ENCODE measurements at regions not wholly inside any gene's neighbourhood (a gene's known extent, or its start where the extent isn't known, plus 50 kb on each side); places are given as distances from the start of the nearest gene placed in this dataset.
"Not testable (repeated sequence)": the region's sequence is repeated elsewhere in the genome, so short reads cannot be mapped to it uniquely, and the experiment has no call there.

DNA sequence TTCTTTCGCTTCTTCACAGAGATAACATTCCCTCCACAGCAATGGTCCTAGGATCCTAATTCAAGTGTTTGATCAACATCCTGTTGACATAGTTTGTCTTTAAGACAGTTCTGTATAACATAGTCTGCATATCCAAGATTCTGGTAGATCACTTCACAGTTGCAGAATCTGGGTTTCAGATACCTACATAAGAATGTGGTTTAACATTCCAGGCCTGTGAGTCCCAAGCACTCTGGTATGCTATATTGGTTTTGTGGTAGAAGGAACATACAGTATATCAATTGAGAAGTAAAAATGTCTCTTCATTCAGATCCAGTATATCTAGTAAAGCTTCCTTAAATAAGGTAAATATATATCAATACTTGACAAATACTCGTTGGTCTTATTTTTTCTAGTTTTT lies 914.2 kb upstream of the CDH6 start:
- DNase-seq (ENCODE audit: extremely low read depth, low read depth): no peak

DNA sequence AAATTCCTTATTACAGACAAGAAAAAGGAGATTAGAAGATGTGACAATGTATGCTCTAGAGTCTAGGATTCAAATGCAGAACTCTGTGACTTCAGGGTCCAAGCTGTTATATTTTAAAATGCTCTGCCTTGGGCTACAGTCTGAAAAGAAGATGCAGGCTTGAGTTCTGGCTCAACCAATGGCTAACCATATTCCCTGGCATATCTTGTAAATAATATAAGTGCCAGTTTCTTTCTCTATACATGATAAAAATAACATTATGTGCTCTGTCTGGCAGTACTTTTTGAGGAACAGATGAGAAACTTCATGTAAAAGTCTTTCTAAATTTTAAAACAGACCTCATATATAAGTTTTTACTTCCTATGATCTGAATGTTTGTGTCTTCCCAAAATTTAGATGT lies 926.5 kb upstream of the CDH6 start:
- DNase-seq (ENCODE audit: extremely low read depth, low read depth): no peak

DNA sequence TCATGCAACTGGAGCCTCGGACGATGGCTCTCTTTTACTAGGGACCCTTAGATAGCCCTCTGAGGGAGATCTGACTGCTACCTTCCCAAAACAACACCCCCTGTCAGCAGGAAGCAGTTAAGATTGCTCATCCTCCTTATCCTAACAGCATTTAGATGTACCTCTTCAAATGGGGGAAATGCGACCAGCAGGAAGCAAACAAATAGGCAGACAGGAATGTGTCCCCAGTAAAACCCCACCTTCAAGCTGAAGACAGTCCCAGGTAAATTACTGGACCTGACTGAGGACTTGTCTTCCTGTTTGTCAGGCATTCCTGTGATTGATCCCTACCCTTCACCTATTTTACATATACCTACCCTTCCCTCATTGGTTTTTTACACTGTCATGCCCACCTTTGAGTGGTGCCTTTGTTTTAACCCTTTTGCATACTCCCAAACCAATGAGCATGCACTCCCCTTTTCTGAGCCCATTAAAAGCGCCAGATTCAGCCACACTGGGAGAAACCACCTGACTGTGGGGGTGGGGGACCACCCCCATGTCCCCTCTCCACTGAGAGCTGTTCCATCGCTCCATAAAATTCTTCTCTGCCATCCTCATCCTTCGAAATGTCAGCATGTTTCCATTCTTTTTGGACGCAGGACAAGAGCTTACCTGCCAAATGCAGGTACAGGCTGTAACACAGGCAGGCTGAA lies 954.0 kb upstream of the CDH6 start:
- DNase-seq (ENCODE audit: extremely low read depth, low read depth): no peak

DNA sequence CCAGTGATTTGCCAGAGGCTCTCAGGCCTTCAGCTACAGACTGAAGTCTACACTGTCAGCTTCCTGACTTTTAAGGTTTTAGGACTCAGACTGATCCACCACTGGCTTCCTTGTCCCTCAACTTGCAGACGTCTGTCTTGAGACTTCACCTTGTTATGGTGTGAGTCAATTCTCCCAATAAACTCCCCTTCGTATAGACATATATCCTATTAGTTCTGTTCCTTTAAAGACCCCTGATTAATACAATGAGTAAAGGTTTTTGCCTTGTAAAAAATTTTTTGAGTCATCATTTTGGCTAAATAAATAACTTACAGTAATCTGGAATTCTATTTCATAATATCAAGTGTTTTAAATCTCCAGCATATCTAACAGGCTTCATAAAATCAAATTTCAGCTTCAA lies 956.3 kb upstream of the CDH6 start:
- no peak for DNase-seq (ENCODE audit: extremely low read depth, low read depth)

DNA sequence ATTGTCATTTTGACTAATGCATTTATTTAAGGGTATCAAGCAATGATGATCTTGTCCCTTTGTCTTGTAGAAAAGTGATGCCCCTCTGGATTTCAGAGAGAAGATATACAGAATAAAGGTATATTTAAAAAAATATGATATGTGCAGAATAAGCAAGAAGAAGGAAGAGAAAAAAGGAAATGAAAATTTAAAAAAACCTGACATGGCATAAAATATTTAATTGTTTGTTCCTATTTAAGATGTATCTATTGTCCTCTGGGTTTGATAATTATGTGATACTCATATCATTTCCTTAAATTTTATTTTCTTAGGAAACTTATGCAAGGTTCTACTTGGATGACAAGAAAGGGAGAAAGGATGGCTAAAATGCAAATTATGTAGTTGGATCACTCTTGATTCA lies 983.7 kb upstream of the CDH6 start:
- no peak for DNase-seq (ENCODE audit: extremely low read depth, low read depth)

DNA sequence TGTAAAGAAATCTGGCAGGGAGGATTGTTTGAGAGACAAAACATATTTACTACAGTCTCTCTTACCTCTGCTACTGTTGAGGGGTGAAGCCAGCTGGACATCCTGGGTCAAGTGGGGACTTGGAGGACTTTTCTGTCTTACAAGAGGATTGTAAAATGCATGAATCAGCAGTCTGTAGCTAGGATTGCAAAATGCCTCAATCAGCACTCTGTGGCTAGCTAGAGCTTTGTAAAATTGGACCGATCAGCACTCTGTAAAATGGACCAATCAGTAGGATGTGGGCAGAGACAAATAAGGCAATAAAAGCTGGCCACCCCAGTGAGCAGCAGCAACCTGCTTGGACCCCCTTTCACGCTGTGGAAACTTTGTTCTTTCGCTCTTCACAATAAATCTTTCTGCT lies 995.8 kb upstream of the CDH6 start:
- DNase-seq (ENCODE audit: extremely low read depth, low read depth): no peak

DNA sequence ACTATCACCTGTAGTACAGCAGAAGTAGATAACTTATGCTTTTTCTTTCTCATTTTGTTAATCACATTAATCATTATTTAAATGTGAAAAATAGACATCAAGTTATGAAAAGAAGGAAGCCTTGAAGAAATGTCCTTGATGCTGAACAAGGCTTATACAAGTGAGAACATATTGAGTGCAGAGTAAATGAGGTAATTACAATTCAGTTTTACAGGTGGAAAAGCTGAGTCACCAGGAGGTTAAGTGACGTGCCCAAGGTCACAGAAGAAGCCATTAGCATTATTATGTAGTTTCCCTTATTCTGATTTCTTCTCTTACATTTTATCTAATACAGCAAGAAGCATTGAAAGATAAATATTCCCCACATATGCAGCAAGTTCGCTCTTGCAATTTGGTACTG lies 998.5 kb upstream of the CDH6 start:
- no peak for DNase-seq (ENCODE audit: extremely low read depth, low read depth)

DNA sequence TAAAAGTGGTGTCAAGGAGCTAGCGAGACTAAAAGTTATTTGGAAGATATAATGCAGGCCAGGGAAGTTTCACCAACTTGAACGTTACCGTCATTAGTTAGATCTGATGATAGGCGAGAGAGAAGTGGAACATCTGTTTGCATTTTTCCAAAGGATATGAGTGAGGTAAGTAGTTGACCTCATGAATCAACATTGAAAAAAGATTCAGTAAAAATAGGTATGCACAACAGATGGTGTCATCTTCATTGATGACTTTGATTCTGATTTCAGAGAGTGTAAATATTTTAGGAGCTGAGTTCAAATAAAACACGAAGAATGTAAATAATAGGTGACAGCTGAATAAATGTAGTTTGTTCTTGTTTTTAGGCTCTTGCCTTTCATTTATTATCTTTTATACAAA lies 998.9 kb upstream of the CDH6 start:
- DNase-seq (ENCODE audit: extremely low read depth, low read depth): no peak

DNA sequence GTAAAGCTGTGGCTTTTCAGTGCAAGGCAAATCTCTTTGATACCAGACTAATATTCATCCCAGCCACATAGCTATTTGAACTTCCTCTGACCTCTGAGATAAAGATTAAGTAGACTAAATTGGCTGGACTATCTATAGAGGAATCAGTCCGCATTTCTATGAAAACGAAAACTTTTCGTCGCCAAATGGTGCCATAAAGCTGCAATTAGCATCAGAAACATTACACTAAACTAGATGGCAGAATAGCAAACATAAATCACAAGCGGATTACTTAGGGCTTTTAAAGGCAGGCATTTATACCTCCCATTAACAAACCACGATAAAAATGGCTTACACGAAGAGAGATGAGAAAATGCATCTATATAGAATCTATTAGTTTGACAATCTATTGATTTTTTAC lies 1009.7 kb upstream of the CDH6 start:
- no peak for DNase-seq (ENCODE audit: extremely low read depth, low read depth)

DNA sequence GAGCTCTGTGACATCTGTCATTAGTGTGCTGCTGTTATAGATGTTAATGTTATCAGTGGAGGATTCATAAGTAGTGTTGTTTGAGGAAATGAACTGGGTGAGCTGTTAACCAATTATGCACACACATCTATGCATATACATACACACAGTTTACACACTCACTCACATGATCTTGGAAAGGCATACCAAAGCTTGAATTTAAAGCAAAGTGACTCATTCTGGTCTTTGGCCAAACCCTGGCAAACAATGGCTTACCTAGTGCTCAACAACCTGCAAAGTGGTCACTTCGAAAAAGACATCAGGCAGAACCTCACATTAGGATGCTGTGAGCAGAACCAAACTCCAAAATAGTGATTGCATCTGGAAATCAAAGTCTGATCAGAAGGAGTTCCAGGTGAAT lies 1037.3 kb upstream of the CDH6 start:
- DNase-seq (ENCODE audit: extremely low read depth, low read depth): no peak

DNA sequence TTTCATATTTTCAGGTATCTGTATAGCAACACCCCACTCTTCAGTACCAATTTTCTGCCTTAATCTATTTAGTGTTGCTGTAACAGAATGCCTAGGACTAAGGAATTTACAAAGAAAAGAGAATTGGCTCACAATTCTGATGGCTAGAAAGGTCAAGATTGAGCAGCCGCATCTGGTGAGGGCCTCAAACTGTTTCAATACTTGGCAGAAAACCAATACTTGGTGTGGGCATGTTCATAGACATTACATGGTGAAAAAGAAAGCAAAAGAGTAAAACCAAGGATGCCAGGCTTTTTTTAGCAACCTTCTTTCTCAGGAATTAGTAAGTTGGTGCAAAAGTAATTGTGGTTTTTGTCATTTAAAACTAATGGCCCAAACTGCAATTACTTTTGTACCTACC lies 1041.1 kb upstream of the CDH6 start:
- no peak for DNase-seq (ENCODE audit: extremely low read depth, low read depth)

DNA sequence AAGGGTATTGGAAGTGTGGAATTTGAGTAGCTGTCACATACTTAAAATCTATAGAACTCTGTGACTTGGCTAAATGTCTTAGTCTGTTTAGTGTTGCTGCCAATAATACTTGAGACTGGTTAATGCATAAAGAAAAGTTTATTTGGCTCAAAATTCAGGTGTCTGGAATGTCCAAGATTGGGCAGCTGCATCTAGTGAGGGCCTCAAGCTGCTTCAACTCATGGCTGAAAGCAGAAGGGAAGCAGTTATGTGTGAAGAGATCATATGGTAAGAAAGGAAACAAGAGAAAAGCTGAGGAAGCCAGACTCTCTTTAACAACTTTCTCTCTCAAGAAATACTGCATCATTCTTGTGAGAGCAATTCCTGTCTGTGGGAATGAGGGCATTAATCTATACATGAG lies 1043.3 kb upstream of the CDH6 start:
- DNase-seq (ENCODE audit: extremely low read depth, low read depth): no peak

DNA sequence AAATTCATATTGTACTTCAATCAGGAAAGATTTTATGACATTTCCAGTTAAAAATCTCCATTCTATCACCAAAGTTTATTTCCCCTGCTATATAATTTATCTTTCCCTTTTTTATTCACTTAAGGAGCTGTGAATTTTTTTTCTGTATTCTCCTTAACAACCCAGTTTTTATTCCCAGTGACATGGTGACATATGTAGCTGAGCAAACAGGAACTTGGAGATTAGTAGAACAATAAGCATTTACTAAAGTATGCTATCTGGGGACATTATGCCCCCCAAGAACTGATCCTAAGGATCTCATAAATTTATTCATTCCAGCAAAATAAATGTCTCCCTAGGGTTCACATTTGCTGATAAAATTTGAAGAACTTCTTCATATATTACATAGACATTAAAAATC lies 1044.0 kb upstream of the CDH6 start:
- DNase-seq (ENCODE audit: extremely low read depth, low read depth): no peak

DNA sequence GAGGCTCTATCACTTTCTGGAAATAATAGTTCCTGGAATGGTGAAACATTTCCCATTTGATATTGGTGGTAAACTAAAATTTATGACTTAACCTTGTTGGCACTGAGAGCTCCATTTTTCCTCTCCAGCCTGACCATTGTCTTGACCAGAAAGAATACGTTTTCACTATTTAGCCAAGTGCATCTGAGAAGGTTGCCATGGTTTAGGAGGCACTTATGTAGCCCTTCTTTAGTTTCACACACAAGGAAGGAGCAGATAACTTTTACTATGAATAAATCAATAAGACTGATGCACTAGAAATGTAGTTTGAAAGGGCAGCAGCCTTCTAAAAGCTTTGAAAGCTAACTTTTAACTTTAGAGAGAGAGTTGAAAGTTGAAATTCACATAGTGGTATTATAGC lies 1045.5 kb upstream of the CDH6 start:
- DNase-seq (ENCODE audit: extremely low read depth, low read depth): no peak

DNA sequence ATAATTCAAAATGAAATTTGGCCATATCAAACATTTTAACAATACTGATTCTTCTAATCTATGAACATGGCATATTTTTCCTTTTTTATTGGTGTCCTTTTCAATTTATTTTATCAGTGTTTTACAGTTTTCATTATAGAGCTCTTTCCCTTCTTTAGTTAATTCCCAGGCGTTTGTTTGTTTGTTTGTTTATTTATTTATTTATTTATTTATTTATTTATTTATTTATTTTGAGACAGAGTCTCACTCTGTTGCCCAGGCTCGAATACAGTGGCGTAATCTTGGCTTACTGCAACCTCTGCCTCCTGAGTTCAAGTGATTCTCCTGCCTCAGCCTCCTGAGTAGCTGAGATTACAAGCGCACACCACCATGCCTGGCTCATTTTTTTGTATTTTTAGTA lies 1049.4 kb upstream of the CDH6 start:
- not testable (repeated sequence) for DNase-seq (ENCODE audit: extremely low read depth, low read depth)

DNA sequence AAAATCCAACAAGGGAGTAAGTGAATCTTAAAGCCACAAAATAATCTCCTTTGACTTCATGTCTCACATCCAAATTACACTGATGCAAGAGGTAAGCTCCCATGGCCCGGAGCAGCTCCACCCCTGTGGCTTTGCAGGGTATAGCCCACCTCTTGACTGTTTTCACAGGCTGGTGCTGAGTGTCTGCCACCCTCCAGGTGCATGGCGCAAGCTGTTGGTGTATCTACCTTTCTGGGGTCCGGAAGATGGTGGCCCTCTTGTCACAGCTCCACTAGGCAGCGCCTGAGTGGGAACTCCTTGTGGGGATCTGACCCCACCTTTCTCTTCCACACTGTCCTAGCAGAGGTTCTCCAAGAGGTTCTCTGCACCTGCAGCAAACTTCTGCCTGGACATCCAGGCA lies 1051.1 kb upstream of the CDH6 start:
- no peak for DNase-seq (ENCODE audit: extremely low read depth, low read depth)

DNA sequence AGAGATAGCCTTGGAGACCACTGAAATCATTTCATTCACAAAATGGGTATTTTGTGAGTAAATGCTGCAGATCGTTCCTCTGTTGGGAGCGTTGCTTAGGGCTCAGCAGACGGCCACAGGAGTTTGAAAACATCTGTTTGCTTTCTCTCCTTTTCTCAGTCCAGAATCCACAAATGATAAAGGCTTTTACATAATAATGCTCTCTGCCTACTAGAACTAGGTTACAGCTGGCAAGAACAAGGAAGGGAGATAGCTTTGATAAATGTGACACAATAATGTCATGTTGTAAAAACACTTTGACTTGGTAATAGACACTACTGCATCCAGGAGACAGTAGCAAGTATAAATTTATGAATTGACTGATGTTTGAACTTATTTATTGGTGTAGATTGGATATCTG lies 1072.4 kb upstream of the CDH6 start:
- no peak for DNase-seq (ENCODE audit: extremely low read depth, low read depth)

DNA sequence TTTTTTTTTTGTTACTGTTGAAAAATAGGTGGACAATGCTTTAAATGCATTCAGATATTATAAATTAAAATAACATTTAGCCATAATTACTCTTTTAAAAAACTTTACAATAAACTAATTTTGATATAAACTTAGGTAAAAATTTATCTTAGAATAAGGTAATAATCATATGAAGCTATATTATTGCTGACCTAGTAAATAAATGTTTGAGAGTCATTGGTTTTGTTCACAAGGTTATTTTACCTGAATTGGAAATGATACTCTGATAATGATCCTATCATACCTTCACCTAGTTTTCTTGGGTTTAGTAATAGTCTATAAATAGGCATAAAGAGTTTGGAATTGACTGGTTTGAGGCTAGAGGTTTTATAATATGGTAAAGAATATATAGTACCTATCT lies 1076.4 kb upstream of the CDH6 start:
- DNase-seq (ENCODE audit: extremely low read depth, low read depth): no peak

DNA sequence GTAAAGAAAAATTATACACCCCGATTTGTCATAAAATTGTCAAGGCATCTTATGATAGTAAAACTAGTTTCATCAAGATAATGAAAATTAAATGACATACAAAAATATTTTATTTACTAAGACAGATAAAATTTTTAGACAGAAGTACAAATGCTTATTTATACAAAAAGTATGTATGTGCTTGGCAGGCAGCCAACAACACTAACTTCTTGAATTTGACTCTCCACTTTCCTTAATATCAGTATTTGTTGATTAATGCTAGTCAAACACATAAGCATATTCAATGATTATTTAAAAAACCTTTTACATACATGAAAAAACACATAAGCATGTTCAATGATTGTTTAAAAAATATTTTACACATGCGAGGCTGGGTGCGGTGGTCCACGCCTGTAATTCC lies 1079.9 kb upstream of the CDH6 start:
- DNase-seq (ENCODE audit: extremely low read depth, low read depth): no peak

DNA sequence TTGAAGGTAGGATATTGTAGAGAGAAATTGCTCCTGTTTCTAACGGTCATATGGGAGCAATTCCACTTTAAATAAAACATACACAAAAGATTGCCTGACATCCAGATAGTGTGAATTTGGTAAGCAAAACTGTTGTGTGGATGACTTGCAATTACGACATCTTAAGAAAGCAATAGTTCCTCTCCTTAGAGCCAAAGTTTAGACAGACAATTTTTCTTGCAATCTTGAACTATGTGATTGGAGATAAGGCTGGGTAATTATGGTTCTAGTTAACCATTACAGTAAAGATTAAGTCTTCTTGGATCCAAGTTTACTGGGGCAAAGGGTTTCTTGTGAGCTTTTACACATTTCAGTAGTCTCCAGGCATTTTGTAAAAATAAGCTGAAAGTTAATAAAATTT lies 1080.6 kb upstream of the CDH6 start:
- DNase-seq (ENCODE audit: extremely low read depth, low read depth): no peak

DNA sequence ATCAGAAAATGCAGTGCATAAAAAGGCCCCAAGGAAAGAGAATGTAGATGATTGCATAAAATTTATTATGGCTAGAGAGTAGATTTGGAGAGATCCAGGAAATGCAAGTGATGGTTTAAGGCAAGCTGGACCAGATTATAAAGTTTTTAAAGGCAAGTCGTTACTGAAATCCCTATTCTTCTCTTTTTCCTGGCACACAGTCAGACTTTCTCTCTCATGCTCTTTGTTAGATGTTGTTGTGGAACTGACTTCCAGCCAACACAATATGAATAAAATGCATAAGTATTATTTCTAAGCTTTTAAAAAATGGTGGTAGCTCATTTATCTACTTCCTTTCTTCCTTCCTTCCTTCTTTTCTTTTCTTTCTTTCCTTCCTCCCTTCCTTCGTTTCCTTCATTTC lies 1085.4 kb upstream of the CDH6 start:
- DNase-seq (ENCODE audit: extremely low read depth, low read depth): no peak

DNA sequence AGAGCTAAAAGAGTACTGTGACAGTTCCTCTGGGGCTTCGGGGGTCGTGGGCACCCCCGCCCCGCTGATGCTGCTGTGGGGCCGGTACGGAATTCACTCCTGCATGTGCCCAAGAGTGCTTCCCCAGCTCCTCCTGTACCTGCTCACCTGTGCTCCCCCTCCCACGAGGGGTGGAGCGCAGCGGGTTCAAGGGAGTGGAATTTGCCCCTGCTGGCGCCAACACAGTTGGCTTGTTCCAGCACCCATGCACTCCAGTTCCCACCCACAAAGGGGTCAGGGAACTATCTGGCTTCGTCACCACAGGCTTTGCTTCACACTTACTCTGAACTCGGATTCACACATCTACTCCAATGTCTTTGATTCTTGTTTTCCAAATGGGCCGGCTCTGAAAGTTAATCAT lies 1086.9 kb upstream of the CDH6 start:
- no peak for DNase-seq (ENCODE audit: extremely low read depth, low read depth)

DNA sequence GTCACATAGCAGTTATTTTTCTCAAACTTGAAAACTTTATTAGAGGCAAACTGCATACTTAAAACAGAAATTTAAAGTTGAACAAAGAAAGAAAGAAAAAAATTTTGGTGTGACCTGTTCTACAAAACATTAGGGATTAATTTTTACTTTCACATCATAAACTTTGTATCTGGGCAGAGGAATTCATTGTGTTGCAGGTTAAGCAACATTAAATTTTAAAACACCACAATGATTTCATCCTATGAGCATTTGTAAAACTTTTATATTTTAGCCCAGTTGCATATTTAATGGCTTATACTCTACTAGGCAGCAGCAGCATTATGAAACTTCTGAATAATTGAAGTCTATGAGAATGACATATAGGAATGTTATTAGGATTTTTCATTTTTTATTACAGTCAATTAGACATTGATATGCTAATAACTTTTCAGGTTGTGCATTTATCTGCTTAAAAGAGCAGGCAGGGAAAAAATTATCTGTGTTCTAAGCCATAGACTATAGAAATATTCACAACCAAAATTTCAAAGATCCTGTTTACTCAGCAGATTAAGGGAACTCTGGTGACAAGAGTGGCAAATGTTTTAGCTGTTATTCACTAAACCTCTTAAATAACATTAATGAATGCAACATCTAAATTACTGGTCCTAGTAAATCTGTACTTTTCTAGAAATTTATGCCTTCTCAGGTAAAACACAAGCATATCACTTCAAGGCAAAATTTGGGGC lies 1088.5 kb upstream of the CDH6 start:
- DNase-seq (ENCODE audit: extremely low read depth, low read depth): no peak

Measured in NCI-H460 (cell line).